GM18505 (cell line): ENCODE measurements at regions not wholly inside any gene's neighbourhood (a gene's known extent, or its start where the extent isn't known, plus 50 kb on each side); places are given as distances from the start of the nearest gene placed in this dataset.
A peak's percentile ranks its signal among the peaks of the same experiment; 100 is the strongest.

Experiments
- ATAC-seq: cut with Tn5 transposase; IDR thresholded peaks from one replicate; pipeline ENCODE4 v1.9.1; 2021; ENCODE audit not compliant: unreplicated experiment
- POLR2A ChIP-seq: IDR thresholded peaks from 4 replicates; pipeline ENCODE4 v1.6.1; 2011; ENCODE audit warnings: borderline replicate concordance; ENCODE audit not compliant: insufficient read depth, insufficient read length; ENCODE audit errors: extremely low read depth

DNA sequence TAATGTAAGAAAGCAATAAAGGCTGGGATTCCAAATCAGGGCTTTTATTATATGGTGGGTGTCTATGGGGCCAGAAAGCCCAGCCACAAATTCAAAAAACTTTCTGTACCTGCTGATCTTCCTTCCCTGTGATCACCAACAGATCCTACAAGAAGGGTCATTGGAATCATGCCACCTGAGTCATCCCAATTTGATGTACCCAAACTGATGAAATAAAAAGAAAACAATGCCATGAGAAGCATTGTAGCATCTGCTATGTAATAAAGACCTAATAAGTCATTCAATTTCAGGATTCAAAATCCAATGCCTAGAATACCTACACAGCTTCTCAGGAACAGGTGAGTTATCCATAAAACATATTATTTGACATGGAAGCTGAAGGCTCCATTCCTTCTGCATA lies 228.8 kb downstream of the DKK1 start:
- TF ChIP-seq POLR2A: no peak
- ATAC-seq: no peak

GRCh38 chr10:52551046-52551445 lies 221.5 kb downstream of the MBL2 start:
- no peak for ATAC-seq
- no peak for TF ChIP-seq POLR2A

- peak; percentile 55 for ATAC-seq
- TF ChIP-seq POLR2A: no peak
These were observed 214.5 kb downstream of the MBL2 start for GRCh38 chr10:52558090-52558489.

- no peak for TF ChIP-seq POLR2A
- ATAC-seq: no peak
These were observed 211.3 kb downstream of the MBL2 start for GRCh38 chr10:52561322-52561721.

GRCh38 chr10:52563360-52563759 lies 209.2 kb downstream of the MBL2 start:
- TF ChIP-seq POLR2A: no peak
- ATAC-seq: no peak

- no peak for ATAC-seq
- TF ChIP-seq POLR2A: no peak
These were observed 205.9 kb downstream of the MBL2 start for GRCh38 chr10:52566471-52567246.

GRCh38 chr10:52567247-52567580 lies 205.4 kb downstream of the MBL2 start:
- ATAC-seq: no peak
- TF ChIP-seq POLR2A: no peak

DNA sequence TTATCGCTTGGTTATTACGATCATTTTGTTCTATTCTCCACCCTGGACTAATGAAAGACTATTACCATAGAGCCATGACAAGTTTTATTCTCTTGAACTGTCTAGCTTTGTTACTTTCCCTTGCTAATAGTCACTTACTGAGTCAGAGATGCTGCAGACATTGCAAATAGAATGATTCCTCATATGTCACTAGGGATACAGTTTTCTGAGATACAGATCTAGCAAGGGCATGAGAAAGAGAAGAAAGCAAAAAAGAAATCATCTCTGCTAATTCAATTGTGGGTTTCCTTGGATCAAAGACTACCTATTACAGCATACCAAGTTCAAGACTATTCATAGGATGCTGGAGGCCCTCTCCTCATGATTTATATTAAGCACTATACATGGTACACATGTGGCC lies 204.3 kb downstream of the MBL2 start:
- no peak for TF ChIP-seq POLR2A
- no peak for ATAC-seq

DNA sequence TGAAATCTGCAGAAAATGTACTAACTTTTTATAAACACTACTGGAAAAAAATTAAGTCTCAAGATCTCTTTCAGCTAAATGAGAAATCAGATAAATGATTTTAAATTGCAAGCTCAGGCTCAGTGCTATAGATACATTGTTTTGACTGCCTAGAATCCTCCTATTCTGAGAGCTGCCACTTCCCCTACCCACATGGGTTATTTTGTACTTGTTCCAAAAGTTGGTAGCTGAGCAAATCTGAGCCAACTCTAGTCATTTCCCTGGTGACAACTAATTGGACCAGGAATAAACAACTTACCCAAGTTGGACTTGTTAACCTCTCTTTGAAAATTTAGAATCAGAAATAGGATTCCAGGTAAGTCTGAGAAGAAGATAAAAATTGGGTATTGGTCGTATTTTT lies 202.1 kb downstream of the MBL2 start:
- no peak for ATAC-seq
- TF ChIP-seq POLR2A: no peak

DNA sequence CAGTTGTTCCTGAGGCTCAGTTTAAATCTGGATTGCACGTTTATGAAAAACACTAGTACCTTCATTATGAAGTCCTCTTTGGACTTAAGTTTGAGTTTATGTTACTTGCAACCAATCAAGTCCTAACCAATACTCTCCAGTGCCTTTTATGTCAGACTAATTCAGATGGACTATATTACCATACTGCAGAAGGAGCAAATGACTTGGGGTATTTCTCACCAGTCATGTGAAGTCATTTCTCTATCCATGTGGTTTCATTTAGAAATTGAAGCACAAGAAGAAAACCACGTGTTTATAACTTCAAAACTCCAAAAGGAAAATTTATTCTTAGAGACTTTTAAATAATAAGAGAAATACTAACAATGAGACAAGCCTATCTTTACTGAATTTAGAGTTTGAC lies 201.6 kb downstream of the MBL2 start:
- no peak for TF ChIP-seq POLR2A

GRCh38 chr10:52571516-52572182 lies 200.9 kb downstream of the MBL2 start:
- no peak for TF ChIP-seq POLR2A
- no peak for ATAC-seq

More for the DNA sequence above, 201.6 kb downstream of the MBL2 start:
- no peak for ATAC-seq

DNA sequence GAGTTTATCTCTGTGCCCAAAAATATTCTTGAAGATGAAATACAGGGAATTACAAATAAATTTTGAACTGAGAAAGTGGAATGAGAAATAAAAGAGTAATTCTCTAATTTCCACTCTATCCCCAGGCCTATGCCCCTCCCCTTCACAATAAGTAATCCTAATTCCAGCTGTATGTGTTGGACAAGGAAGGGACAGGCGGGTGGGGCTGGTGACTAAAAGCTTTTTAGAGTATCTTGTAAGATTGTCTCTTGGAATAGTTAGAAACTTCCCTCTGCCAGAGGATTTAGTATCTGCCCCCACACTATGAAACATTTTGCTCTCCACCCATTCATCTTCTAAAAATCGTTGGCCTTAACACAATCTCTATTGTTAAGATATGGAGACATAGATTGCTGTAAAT lies 199.2 kb downstream of the MBL2 start:
- no peak for TF ChIP-seq POLR2A
- ATAC-seq: no peak

DNA sequence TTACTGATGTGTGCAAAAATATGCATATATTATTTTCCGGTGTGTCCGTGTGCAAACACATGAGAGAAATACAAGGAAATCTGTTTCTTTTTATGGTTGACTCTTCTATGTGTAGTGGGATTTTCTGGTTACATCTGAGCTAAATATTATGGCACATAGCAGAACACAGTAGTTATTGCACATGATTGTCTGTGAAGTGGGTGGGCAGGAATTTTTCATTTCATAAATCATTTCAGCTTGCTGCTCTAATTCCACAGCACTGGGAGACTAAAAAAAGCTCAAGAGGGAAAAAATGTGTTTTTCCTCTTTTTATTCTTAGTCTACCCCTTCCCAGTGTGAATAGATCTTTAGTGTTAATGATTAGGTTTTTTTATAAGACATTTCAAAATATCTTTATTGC lies 197.9 kb downstream of the MBL2 start:
- TF ChIP-seq POLR2A: no peak
- no peak for ATAC-seq

DNA sequence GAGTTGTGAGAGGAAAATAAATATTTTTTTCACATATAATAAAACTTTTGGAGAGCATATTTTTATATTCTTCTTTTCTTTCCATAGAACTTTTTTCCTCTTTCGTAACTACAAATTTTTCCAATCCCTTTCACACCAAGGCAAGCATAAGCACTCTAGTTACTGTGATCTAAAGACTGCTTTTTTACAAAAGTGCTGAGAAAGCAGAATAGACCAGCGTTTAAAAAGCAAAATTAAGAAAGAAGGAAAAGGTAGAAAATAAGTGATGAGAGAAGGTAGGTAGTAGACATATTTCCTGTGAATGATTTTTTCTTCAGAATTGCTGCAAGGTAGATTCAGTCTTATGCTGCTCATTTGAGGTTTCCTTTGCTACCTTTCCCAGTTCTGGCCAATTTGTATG lies 195.5 kb downstream of the MBL2 start:
- ATAC-seq: no peak
- no peak for TF ChIP-seq POLR2A
